PC-3 (cell line): ENCODE measurements at regions not wholly inside any gene's neighbourhood (a gene's known extent, or its start where the extent isn't known, plus 50 kb on each side); places are given as distances from the start of the nearest gene placed in this dataset.

Experiments
- CTCF ChIP-seq: fragments of 300-600 bp; sonication (generic); conservative IDR thresholded peaks from 2 replicates; pipeline ENCODE4 v1.5.1; 2017; ENCODE audit warnings: antibody characterized with exemption, low read depth, mild to moderate bottlenecking, low read length
- EZH2 ChIP-seq: fragments of 300-600 bp; sonication (generic); IDR thresholded peaks from one replicate; pipeline ENCODE4 v1.6.1; 2017; ENCODE audit warnings: antibody characterized with exemption, mild to moderate bottlenecking, low read length; ENCODE audit not compliant: unreplicated experiment
- EZH2phosphoT487 ChIP-seq: fragments of 300-600 bp; sonication (generic); IDR thresholded peaks from 2 replicates; pipeline ENCODE4 v1.6.1; 2018; ENCODE audit warnings: mild to moderate bottlenecking, antibody characterized with exemption, low read length, borderline replicate concordance

- no peak for TF ChIP-seq CTCF
- no peak for TF ChIP-seq EZH2
- no peak for TF ChIP-seq EZH2phosphoT487
These were observed 891.5 kb upstream of the CELF2 start for GRCh38 chr10:10126218-10126617.
